HEK293T (cell line): ENCODE measurements at regions not wholly inside any gene's neighbourhood (a gene's known extent, or its start where the extent isn't known, plus 50 kb on each side); places are given as distances from the start of the nearest gene placed in this dataset.

Experiments used
- CTCF ChIA-PET: fragments of 350-600 bp; formaldehyde crosslinking; extraction: SDS; loops from one replicate; lab custom pipeline; 2021; ENCODE audit warnings: antibody characterized with exemption, inconsistent platforms; lab: Yijun Ruan, JAX
- POLR2A ChIA-PET: fragments of 350-600 bp; formaldehyde crosslinking; extraction: SDS; loops from one replicate; lab custom pipeline; 2020; ENCODE audit warnings: antibody characterized with exemption, inconsistent platforms; lab: Yijun Ruan, JAX
- DNase-seq: peaks from one replicate; pipeline ENCODE4 v3.0.0; 2012; ENCODE audit warnings: mixed read lengths; ENCODE audit errors: extremely low spot score
- ARNT ChIP-seq: fragments of 450-650 bp; IDR thresholded peaks from 2 replicates; pipeline ENCODE4 v1.6.1; 2017; ENCODE audit warnings: mild to moderate bottlenecking
- BHLHE40 ChIP-seq: fragments of 450-650 bp; IDR thresholded peaks from 2 replicates; pipeline ENCODE4 v1.6.1; 2016; ENCODE audit warnings: mild to moderate bottlenecking, moderate library complexity, borderline replicate concordance
- CTBP1 ChIP-seq: fragments of 450-650 bp; IDR thresholded peaks from 2 replicates; pipeline ENCODE4 v1.6.1; 2016; ENCODE audit warnings: borderline replicate concordance
- ELF4 ChIP-seq: fragments of 450-650 bp; IDR thresholded peaks from 2 replicates; pipeline ENCODE4 v1.6.1; 2017; ENCODE audit warnings: antibody characterized with exemption
- FOXA1 ChIP-seq: fragments of 450-650 bp; IDR thresholded peaks from 2 replicates; pipeline ENCODE4 v1.6.1; 2016; ENCODE audit warnings: mild to moderate bottlenecking
- FOXK2 ChIP-seq: fragments of 450-650 bp; IDR thresholded peaks from 2 replicates; pipeline ENCODE4 v1.6.1; 2016; ENCODE audit warnings: mild to moderate bottlenecking
- FOXM1 ChIP-seq: fragments of 450-650 bp; IDR thresholded peaks from 2 replicates; pipeline ENCODE4 v1.6.1; 2017; ENCODE audit warnings: mild to moderate bottlenecking, borderline replicate concordance
- HDGF ChIP-seq: fragments of 450-650 bp; IDR thresholded peaks from 2 replicates; pipeline ENCODE4 v1.6.1; 2017; ENCODE audit warnings: antibody characterized with exemption, borderline replicate concordance
- L3MBTL2 ChIP-seq: fragments of 450-650 bp; conservative IDR thresholded peaks from 2 replicates; pipeline ENCODE4 v1.6.1; 2016; ENCODE audit warnings: mild to moderate bottlenecking
- LEF1 ChIP-seq: fragments of 450-650 bp; IDR thresholded peaks from 2 replicates; pipeline ENCODE4 v1.6.1; 2017; ENCODE audit warnings: mild to moderate bottlenecking, borderline replicate concordance
- NFRKB ChIP-seq: fragments of 450-650 bp; IDR thresholded peaks from 2 replicates; pipeline ENCODE4 v1.6.1; 2016; ENCODE audit warnings: mild to moderate bottlenecking, moderate library complexity
- SP1 ChIP-seq: fragments of 450-650 bp; IDR thresholded peaks from 2 replicates; pipeline ENCODE4 v1.6.1; 2017
- SUZ12 ChIP-seq: fragments of 450-650 bp; IDR thresholded peaks from 2 replicates; pipeline ENCODE4 v1.6.1; 2016; ENCODE audit warnings: mild to moderate bottlenecking
- TARDBP ChIP-seq: fragments of 450-650 bp; IDR thresholded peaks from 2 replicates; pipeline ENCODE4 v1.6.1; 2016
- ZNF384 ChIP-seq: fragments of 450-650 bp; IDR thresholded peaks from 2 replicates; pipeline ENCODE4 v1.6.1; 2016
- TF ChIP-seq, protein P1 (sequence below): fragments of 450-650 bp; IDR thresholded peaks from 2 replicates; pipeline ENCODE4 v1.6.1; 2016

DNA sequence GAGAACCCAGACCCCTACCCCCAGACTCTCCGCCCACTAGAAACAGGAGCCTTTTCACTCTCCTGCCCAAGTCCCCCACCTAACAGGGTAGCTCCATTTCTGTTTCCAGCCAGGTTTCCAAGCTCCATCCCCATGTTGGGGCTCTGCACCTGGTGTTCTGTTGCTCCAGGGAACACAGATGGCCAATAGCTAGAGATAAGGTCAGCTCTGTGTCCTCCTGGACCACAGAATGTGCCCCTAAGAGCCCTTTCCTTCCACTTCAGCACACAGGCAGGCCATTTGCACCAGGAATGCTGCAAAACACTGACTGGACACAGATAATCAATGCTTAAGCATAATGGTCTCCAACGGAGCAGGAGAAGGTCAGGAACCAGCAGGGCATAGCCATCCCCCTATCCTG lies 159.4 kb downstream of the QRSL1 start:
- ChIA-PET CTCF (no interaction called here), POLR2A (no interaction called here)
- TF ChIP-seq FOXA1 (no peak), SP1 (no peak), LEF1 (no peak), CTBP1 (no peak), TARDBP (no peak), L3MBTL2 (no peak), ZNF384 (no peak), NFRKB (no peak), BHLHE40 (no peak), FOXK2 (no peak), SUZ12 (no peak), HDGF (no peak)
- TF ChIP-seq, protein P1, sequence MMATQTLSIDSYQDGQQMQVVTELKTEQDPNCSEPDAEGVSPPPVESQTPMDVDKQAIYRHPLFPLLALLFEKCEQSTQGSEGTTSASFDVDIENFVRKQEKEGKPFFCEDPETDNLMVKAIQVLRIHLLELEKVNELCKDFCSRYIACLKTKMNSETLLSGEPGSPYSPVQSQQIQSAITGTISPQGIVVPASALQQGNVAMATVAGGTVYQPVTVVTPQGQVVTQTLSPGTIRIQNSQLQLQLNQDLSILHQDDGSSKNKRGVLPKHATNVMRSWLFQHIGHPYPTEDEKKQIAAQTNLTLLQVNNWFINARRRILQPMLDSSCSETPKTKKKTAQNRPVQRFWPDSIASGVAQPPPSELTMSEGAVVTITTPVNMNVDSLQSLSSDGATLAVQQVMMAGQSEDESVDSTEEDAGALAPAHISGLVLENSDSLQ = no peak

DNA sequence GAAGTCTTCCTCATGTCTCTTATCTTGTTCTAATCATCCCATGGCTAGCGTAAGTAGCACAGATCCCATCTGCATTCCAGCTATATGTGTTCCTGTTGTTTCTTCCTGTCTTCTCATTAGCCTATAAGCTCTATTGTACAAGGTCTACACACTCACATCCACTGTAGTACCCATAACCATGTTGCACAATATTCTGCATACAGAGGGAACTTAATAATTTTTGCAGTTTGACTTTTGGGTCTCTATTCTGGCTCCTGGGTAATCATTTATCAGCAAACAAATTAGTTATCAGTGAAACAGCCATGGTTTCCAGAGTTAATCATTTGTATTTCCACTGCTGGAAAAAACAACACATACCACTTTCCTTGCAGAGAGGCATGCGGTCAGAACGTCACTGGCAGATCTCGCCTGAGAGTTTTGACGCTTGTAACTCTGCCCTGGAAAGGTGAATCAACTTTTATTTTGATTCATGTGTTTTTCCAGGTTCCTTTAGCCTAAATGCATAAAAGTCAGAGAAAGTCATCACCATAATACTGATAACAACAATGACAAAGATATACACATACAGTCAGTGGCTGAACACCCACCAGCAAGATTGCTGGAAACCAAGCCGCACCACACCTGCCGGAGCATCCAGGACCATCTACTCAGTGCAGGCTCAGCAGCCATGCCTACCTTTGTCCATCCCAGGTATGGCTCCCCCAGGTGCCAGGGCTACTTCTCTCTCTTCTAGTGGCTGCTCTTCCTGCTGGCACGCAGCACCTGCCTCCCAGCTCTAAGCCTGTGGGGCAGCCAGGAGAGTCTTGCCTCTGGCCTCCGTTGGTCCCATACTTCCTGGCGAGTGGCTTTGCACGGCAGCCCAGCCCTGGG lies 158.2 kb downstream of the QRSL1 start:
- ChIA-PET POLR2A (no interaction called here), CTCF (no interaction called here)
- TF ChIP-seq ELF4 = no peak
- no peak for TF ChIP-seq FOXM1
- no peak for TF ChIP-seq BHLHE40
- TF ChIP-seq ARNT = no peak
- no peak for TF ChIP-seq L3MBTL2
- TF ChIP-seq LEF1 = no peak
- no peak for TF ChIP-seq FOXK2
- TF ChIP-seq SUZ12 = no peak
- DNase-seq = no peak

More for the DNA sequence above, 159.4 kb downstream of the QRSL1 start:
- no peak for DNase-seq

DNA sequence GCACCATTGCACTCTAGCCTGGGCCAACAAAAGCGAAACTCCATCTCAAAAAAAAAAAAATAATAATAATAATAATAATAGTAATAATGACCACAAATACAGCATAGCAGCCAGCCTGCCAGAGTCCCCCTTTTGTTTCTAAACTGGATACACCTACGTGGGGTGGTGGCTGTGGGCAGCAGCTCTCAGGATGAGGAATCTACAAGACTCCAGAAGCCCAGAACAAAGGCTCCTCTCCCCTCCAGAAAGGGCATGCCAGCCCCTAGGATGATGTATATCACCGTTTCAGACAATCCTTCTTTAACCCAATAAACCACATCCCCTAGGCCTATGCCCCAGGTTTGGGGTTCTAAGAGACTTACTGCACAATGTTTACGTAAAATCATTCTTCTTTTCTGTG lies 155.9 kb downstream of the QRSL1 start:
- CTCF ChIA-PET = no interaction called here
- POLR2A ChIA-PET = no interaction called here
- no peak for DNase-seq

DNA sequence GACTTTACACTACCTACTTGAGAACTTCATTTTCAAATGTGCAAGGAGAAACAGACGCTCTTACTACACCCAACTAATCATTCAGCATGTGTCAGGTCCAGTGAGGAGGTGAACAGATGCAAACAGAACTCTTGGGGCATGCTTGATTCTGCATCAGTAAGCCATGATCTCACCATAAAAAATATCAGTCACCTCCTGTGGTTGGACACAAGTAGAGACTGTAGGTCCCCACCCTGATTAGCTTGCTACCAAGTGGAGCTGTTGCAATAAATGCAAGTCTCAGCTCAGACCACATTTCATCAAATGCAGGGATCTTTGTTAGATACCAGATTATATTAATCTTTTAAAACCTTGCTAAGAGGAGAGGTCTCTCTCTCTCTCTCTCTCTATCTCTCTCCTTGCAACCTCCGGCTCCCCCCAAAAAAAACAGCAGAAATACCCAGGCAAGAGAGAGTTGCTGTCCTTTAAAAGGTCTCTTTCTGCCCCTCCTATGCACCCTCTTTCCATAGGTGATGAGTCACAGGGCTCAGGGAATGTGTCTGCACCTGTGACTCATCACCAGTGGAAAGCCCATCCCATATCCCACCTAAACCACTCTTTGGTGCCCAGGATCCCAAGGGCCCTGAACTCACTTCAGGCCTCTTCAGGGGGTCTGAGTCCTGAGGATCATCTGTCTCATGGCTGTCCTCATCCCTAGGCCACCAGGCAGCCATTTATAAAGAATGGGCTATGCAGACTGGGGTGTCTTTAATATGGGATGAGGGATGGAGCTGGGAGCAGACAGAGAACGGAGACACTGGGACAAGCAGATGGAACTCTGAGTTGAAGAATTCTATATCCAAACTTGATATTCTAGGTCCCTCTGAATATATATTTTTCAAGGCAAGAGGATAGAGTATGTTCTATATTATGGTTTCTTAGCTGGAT lies 154.5 kb downstream of the QRSL1 start:
- POLR2A ChIA-PET = no interaction called here
- CTCF ChIA-PET = interaction anchor here (0.6 kb wide), 1 partner anchor 206 kb away, joined by 4 read pairs; no protein-coding TSS in a partner anchor
- DNase-seq = no peak

More for the DNA sequence above, 155.9 kb downstream of the QRSL1 start:
- TF ChIP-seq TARDBP = no peak
- no peak for TF ChIP-seq FOXK2
- no peak for TF ChIP-seq CTBP1
- TF ChIP-seq SP1 = no peak
- TF ChIP-seq ELF4 = no peak
- TF ChIP-seq L3MBTL2 = no peak
- TF ChIP-seq ZNF384 = no peak
- TF ChIP-seq, protein P1 = no peak
- TF ChIP-seq SUZ12 = no peak
- no peak for TF ChIP-seq HDGF
- TF ChIP-seq FOXA1 = no peak
- TF ChIP-seq LEF1 = no peak
- no peak for TF ChIP-seq ARNT
- no peak for TF ChIP-seq NFRKB
- no peak for TF ChIP-seq BHLHE40
- no peak for TF ChIP-seq FOXM1

More for the DNA sequence above, 154.5 kb downstream of the QRSL1 start:
- TF ChIP-seq, protein P1 = no peak
- no peak for TF ChIP-seq TARDBP
- TF ChIP-seq BHLHE40 = no peak
- TF ChIP-seq SP1 = no peak
- no peak for TF ChIP-seq FOXM1
- TF ChIP-seq FOXA1 = no peak
- no peak for TF ChIP-seq ZNF384
- no peak for TF ChIP-seq FOXK2
- no peak for TF ChIP-seq ARNT
- no peak for TF ChIP-seq NFRKB
- no peak for TF ChIP-seq LEF1
